Astrocyte (in vitro differentiated cells and primary cell): ENCODE measurements at regions not wholly inside any gene's neighbourhood (a gene's known extent, or its start where the extent isn't known, plus 50 kb on each side); places are given as distances from the start of the nearest gene placed in this dataset.

Experiments
- DNase-seq: peaks from one replicate; pipeline ENCODE4 v3.0.0-alpha.2; 2010; ENCODE audit warnings: low read depth
- FAIRE-seq: peaks from 2 replicates; lab custom pipeline; 2011; peaks lifted over from hg19 to GRCh38; lab: Jason Lieb, UNC
- H2AFZ ChIP-seq: 2 replicates; pipeline ENCODE4 v1.6.0; 2012; ENCODE audit warnings: low read depth, low read length, inconsistent platforms
- H3K27ac ChIP-seq: 2 replicates; pipeline ENCODE4 v1.5.1; 2011; ENCODE audit warnings: low read depth, low read length, inconsistent platforms
- H3K27me3 ChIP-seq: 2 replicates; pipeline ENCODE4 v1.6.0; 2011; ENCODE audit warnings: low read length, inconsistent platforms; ENCODE audit not compliant: insufficient read depth
- H3K36me3 ChIP-seq: 2 replicates; pipeline ENCODE4 v1.5.1; 2011; ENCODE audit warnings: low read length, inconsistent platforms; ENCODE audit not compliant: insufficient read depth
- H3K4me1 ChIP-seq: 2 replicates; pipeline ENCODE4 v1.5.1; 2011; ENCODE audit warnings: low read length, inconsistent platforms; ENCODE audit not compliant: insufficient read depth
- H3K4me2 ChIP-seq: 2 replicates; pipeline ENCODE4 v1.6.0; 2012; ENCODE audit warnings: low read length, inconsistent platforms
- H3K4me3 ChIP-seq: 2 replicates; pipeline ENCODE4 v1.5.1; 2011; ENCODE audit warnings: low read depth, mild to moderate bottlenecking, low read length, inconsistent platforms; ENCODE audit not compliant: insufficient read depth
- H3K79me2 ChIP-seq: 2 replicates; pipeline ENCODE4 v1.6.0; 2012; ENCODE audit warnings: mild to moderate bottlenecking, low read length, inconsistent platforms; ENCODE audit not compliant: insufficient read depth
- H3K9ac ChIP-seq: 2 replicates; pipeline ENCODE4 v1.6.0; 2012; ENCODE audit warnings: mild to moderate bottlenecking, low read length, inconsistent platforms
- H3K9me3 ChIP-seq: 2 replicates; pipeline ENCODE4 v1.5.1; 2012; ENCODE audit warnings: low read depth, mild to moderate bottlenecking, low read length, inconsistent platforms; ENCODE audit not compliant: insufficient read depth
- H4K20me1 ChIP-seq: 2 replicates; pipeline ENCODE4 v1.6.0; 2012; ENCODE audit warnings: low read length, inconsistent platforms; ENCODE audit not compliant: insufficient read depth
- H3K27ac Mint-ChIP-seq: one replicate; pipeline ENCODE4 v1.8.0; 2021; ENCODE audit warnings: mild to moderate bottlenecking, mixed read lengths; ENCODE audit not compliant: unreplicated experiment
- H3K27me3 Mint-ChIP-seq: one replicate; pipeline ENCODE4 v1.8.0; 2021; ENCODE audit warnings: low read depth, mixed read lengths; ENCODE audit not compliant: unreplicated experiment
- H3K36me3 Mint-ChIP-seq: one replicate; pipeline ENCODE4 v1.8.0; 2021; ENCODE audit warnings: low read depth, mixed read lengths; ENCODE audit not compliant: unreplicated experiment
- H3K4me1 Mint-ChIP-seq: one replicate; pipeline ENCODE4 v1.8.0; 2021; ENCODE audit warnings: low read depth, mixed read lengths; ENCODE audit not compliant: unreplicated experiment
- H3K4me3 Mint-ChIP-seq: one replicate; pipeline ENCODE4 v1.8.0; 2021; ENCODE audit warnings: mild to moderate bottlenecking, moderate library complexity, mixed read lengths; ENCODE audit not compliant: unreplicated experiment
- H3K9me3 Mint-ChIP-seq: one replicate; pipeline ENCODE4 v1.8.0; 2021; ENCODE audit warnings: mild to moderate bottlenecking, mixed read lengths; ENCODE audit not compliant: unreplicated experiment
- CTCF ChIP-seq: IDR thresholded peaks from 2 replicates; pipeline ENCODE4 v1.5.1; 2011; ENCODE audit warnings: low read depth, mild to moderate bottlenecking, inconsistent platforms, low read length, moderate library complexity; ENCODE audit not compliant: insufficient read depth
- EZH2 ChIP-seq: IDR thresholded peaks from 2 replicates; pipeline ENCODE4 v1.6.1; 2012; ENCODE audit warnings: mild to moderate bottlenecking, low read length, inconsistent platforms; ENCODE audit not compliant: insufficient read depth

GRCh38 chr6:154625721-154626120 lies 107.5 kb upstream of the SCAF8 start:
- no peak overlapping the region for H3K4me2 ChIP-seq
- no peak for DNase-seq
- FAIRE-seq, result no peak

DNA sequence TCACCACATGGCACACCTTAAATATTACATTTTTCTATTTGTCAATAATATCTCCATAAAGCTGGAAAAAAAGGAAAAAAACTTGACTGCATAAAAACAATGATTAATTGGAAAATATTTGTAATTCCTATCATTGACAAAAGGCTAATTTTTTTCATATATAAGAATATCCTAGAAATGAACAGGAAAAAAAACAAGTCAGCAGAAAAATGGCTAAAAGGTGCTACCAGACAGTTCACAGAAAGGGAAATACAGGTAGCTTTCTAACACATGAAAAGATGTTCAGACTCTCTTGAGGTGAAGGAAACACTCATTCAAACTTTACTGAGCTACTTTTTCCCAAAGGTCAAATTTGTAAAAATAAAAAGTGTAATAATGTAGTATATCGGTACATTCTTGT lies 104.1 kb upstream of the SCAF8 start:
- H3K79me2 ChIP-seq, result no peaks in the 10 kb centered on the region
- Mint-ChIP-seq H3K9me3 (peaks cover 2% of the 10 kb centered on the region), H3K27me3 (no peaks in the 10 kb centered on the region), H3K27ac (no peak overlapping the region), H3K36me3 (no peaks in the 10 kb centered on the region), H3K4me1 (no peaks in the 10 kb centered on the region), H3K4me3 (no peak overlapping the region)
- no peak overlapping the region for H3K9ac ChIP-seq
- no peak overlapping the region for H3K4me2 ChIP-seq
- H2AFZ ChIP-seq, result no peak overlapping the region
- H4K20me1 ChIP-seq, result no peaks in the 10 kb centered on the region
- DNase-seq (no peak), FAIRE-seq (no peak)
- H3K27ac ChIP-seq, result no peak overlapping the region
- no peaks in the 10 kb centered on the region for H3K27me3 ChIP-seq
- no peak for TF ChIP-seq EZH2
- no peak for TF ChIP-seq CTCF
- H3K4me1 ChIP-seq, result peaks cover 6% of the 10 kb centered on the region
- no peak overlapping the region for H3K4me3 ChIP-seq
- no peaks in the 10 kb centered on the region for H3K36me3 ChIP-seq
- no peaks in the 10 kb centered on the region for H3K9me3 ChIP-seq

More at GRCh38 chr6:154625721-154626120, 107.5 kb upstream of the SCAF8 start:
- no peaks in the 10 kb centered on the region for H3K4me1 ChIP-seq
- no peaks in the 10 kb centered on the region for H3K36me3 ChIP-seq
- no peak for TF ChIP-seq EZH2
- TF ChIP-seq CTCF, result no peak
- no peak overlapping the region for H3K27ac ChIP-seq
- H3K27me3 Mint-ChIP-seq, result no peaks in the 10 kb centered on the region
- no peak overlapping the region for H3K9ac ChIP-seq
- no peaks in the 10 kb centered on the region for H3K9me3 ChIP-seq
- H3K27me3 ChIP-seq, result no peaks in the 10 kb centered on the region
- H3K9me3 Mint-ChIP-seq, result peaks cover 2% of the 10 kb centered on the region
- H3K4me3 ChIP-seq, result no peak overlapping the region
- H3K79me2 ChIP-seq, result no peaks in the 10 kb centered on the region
- H3K4me3 Mint-ChIP-seq, result no peak overlapping the region
- no peaks in the 10 kb centered on the region for H3K4me1 Mint-ChIP-seq
- H3K36me3 Mint-ChIP-seq, result no peaks in the 10 kb centered on the region
- H3K27ac Mint-ChIP-seq, result no peak overlapping the region
- H2AFZ ChIP-seq, result no peak overlapping the region
- no peaks in the 10 kb centered on the region for H4K20me1 ChIP-seq

GRCh38 chr6:154632119-154632518 lies 101.1 kb upstream of the SCAF8 start:
- FAIRE-seq, result no peak
- Histone ChIP-seq H3K79me2 (no peaks in the 10 kb centered on the region), H3K27ac (no peak overlapping the region), H3K9me3 (no peaks in the 10 kb centered on the region), H3K36me3 (no peaks in the 10 kb centered on the region), H4K20me1 (no peaks in the 10 kb centered on the region), H3K4me2 (peak overlapping the region; percentile 31), H3K4me3 (no peak overlapping the region), H3K4me1 (peaks cover 6% of the 10 kb centered on the region), H3K9ac (no peak overlapping the region), H2AFZ (no peak overlapping the region), H3K27me3 (no peaks in the 10 kb centered on the region)
- DNase-seq, result peak; percentile 78
- H3K36me3 Mint-ChIP-seq, result no peaks in the 10 kb centered on the region
- no peak overlapping the region for H3K27ac Mint-ChIP-seq
- H3K27me3 Mint-ChIP-seq, result no peaks in the 10 kb centered on the region
- no peaks in the 10 kb centered on the region for H3K9me3 Mint-ChIP-seq
- no peak overlapping the region for H3K4me3 Mint-ChIP-seq
- no peaks in the 10 kb centered on the region for H3K4me1 Mint-ChIP-seq
- TF ChIP-seq CTCF (no peak), EZH2 (no peak)
